ENCODE measurements at regions not wholly inside any gene's neighbourhood (a gene's known extent, or its start where the extent isn't known, plus 50 kb on each side); places are given as distances from the start of the nearest gene placed in this dataset.

- H2AFZ ChIP-seq (ENCODE audit: low read depth): no peak overlapping the region
- TF ChIP-seq SIN3A (IDR thresholded peaks at IDR 0.05; ENCODE audit: borderline replicate concordance, low read depth, low read length) (no peak), RFX5 (IDR thresholded peaks at IDR 0.05; ENCODE audit: low read length) (no peak), NRF1 (IDR thresholded peaks at IDR 0.05; ENCODE audit: low read depth, low read length) (no peak), NFIC (IDR thresholded peaks at IDR 0.05; ENCODE audit: borderline replicate concordance) (no peak), REST (IDR thresholded peaks at IDR 0.05; ENCODE audit: low read depth, low read length) (no peak), EZH2phosphoT487 (IDR thresholded peaks at IDR 0.05; ENCODE audit: borderline replicate concordance, low read depth) (no peak), MXI1 (IDR thresholded peaks at IDR 0.05; ENCODE audit: low read depth, low read length) (no peak), IRF3 (IDR thresholded peaks at IDR 0.05; ENCODE audit: low read depth, low read length) (no peak)
Observed at GRCh38 chr7:82566752-82567151, 123.2 kb upstream of the CACNA2D1 start.

GRCh38 chr7:82562716-82563404 lies 119.3 kb upstream of the CACNA2D1 start:
- Histone ChIP-seq H3F3A (replicated peaks; ENCODE audit: insufficient read depth) (peaks cover 13% of the 10 kb centered on the region), H3K4me3 (ENCODE audit: low read depth in 2 of 2, low read length in 1 of 2) (no peak overlapping the region), H3K79me2 (ENCODE audit: insufficient read depth) (no peaks in the 10 kb centered on the region), H3K27ac (ENCODE audit: low read depth in 2 of 2, low read length in 1 of 2) (peak overlapping the region; percentile 12 to 55; a peak in 3 of 4 replicates), H3K9ac (no peak overlapping the region), H4K20me1 (ENCODE audit: insufficient read depth) (no peaks in the 10 kb centered on the region), H3K9me3 (no peaks in the 10 kb centered on the region), H3K9me2 (no peaks in the 10 kb centered on the region; the same call in 1 of the 2 replicates), H3K27me3 (ENCODE audit: insufficient read depth) (no peaks in the 10 kb centered on the region), H3K36me3 (replicated peaks in 1 of 2; ENCODE audit: control insufficient read depth in 1 of 2, insufficient read depth in 2 of 2, low read length in 1 of 2) (no peaks in the 10 kb centered on the region), H3K4me2 (0 out of 2 replicates have a peak overlapping the region, but pooled peaks have one; percentile 12), H2AFZ (ENCODE audit: low read depth) (no peak overlapping the region), H3K4me1 (ENCODE audit: control insufficient read depth in 1 of 2, insufficient read depth in 2 of 2, low read depth in 1 of 2, low read length in 1 of 2) (peaks cover 32 to 34% of the 10 kb centered on the region in 2 experiments; a peak in 3 of 4 replicates)
- no peak for DNase-seq
- ChIA-PET CTCF (interaction anchor here (0.8 to 2.2 kb wide), 2 partner anchors 9 to 20 kb away, joined by 3 to 11 read pairs; no protein-coding TSS in a partner anchor), POLR2A (no interaction called here)
- 72% methylated on average over 2 of the region's 2 CpGs for WGBS (ENCODE audit: low lambda C conversion rate)
- no peak for TF ChIP-seq RFX5 (IDR thresholded peaks at IDR 0.05; ENCODE audit: low read length)
- TF ChIP-seq CTCF (IDR thresholded peaks at IDR 0.05): no peak
- peak; percentile 29; the same call in 1 of the 2 replicates for TF ChIP-seq TCF12 (IDR thresholded peaks at IDR 0.05)
- no peak for TF ChIP-seq TAF1 (IDR thresholded peaks at IDR 0.05; ENCODE audit: borderline replicate concordance, low read depth, low read length)
- TF ChIP-seq MAX (IDR thresholded peaks at IDR 0.05; ENCODE audit: low read depth): no peak
- 0 out of 2 replicates have a peak, but pooled peaks have one; percentile 27 for TF ChIP-seq RXRA (IDR thresholded peaks at IDR 0.05; ENCODE audit: borderline replicate concordance, low read depth)
- TF ChIP-seq MXI1 (IDR thresholded peaks at IDR 0.05; ENCODE audit: low read depth, low read length): no peak
- TF ChIP-seq RCOR1 (IDR thresholded peaks at IDR 0.05; ENCODE audit: low read length): no peak
- no peak for TF ChIP-seq FOXJ3 (CRISPR knock-in tag; IDR thresholded peaks at IDR 0.05)
- no peak for TF ChIP-seq EZH2phosphoT487 (IDR thresholded peaks at IDR 0.05; ENCODE audit: borderline replicate concordance, low read depth)
- no peak for TF ChIP-seq ZBTB33 (IDR thresholded peaks at IDR 0.05; ENCODE audit: borderline replicate concordance, low read depth)

More at GRCh38 chr7:82566752-82567151, 123.2 kb upstream of the CACNA2D1 start:
- H3K27me3 ChIP-seq (ENCODE audit: insufficient read depth): no peaks in the 10 kb centered on the region
- peaks cover 13% of the 10 kb centered on the region for H3F3A ChIP-seq (replicated peaks; ENCODE audit: insufficient read depth)
- CTCF ChIA-PET: interaction anchor here (0.7 to 1.7 kb wide), 8 partner anchors 12 to 1066 kb away, joined by 3 to 7 read pairs (median 3); no protein-coding TSS in a partner anchor
- no peak for DNase-seq
- H3K27ac ChIP-seq (ENCODE audit: low read depth in 2 of 2, low read length in 1 of 2): peak overlapping the region in 1 of 2 experiments; percentile 89; a peak in 2 of 4 replicates
- H3K4me2 ChIP-seq: no peak overlapping the region
- H3K9me2 ChIP-seq: no peaks in the 10 kb centered on the region; the same call in 1 of the 2 replicates
- H3K9ac ChIP-seq: no peak overlapping the region
- 27% methylated on average over 1 of the region's 1 CpG for WGBS (ENCODE audit: low lambda C conversion rate)
- peaks cover 22 to 24% of the 10 kb centered on the region in 2 experiments; a peak in 3 of 4 replicates for H3K4me1 ChIP-seq (ENCODE audit: control insufficient read depth in 1 of 2, insufficient read depth in 2 of 2, low read depth in 1 of 2, low read length in 1 of 2)
- H3K4me3 ChIP-seq (ENCODE audit: low read depth in 2 of 2, low read length in 1 of 2): no peak overlapping the region
- no peaks in the 10 kb centered on the region for H3K9me3 ChIP-seq
- H3K79me2 ChIP-seq (ENCODE audit: insufficient read depth): no peaks in the 10 kb centered on the region
- POLR2A ChIA-PET: no interaction called here
- no peaks in the 10 kb centered on the region for H3K36me3 ChIP-seq (replicated peaks in 1 of 2; ENCODE audit: control insufficient read depth in 1 of 2, insufficient read depth in 2 of 2, low read length in 1 of 2)
- H4K20me1 ChIP-seq (ENCODE audit: insufficient read depth): no peaks in the 10 kb centered on the region
